WTC11 (cell line): ENCODE measurements at regions not wholly inside any gene's neighbourhood (a gene's known extent, or its start where the extent isn't known, plus 50 kb on each side); places are given as distances from the start of the nearest gene placed in this dataset.

Source experiments
- SP1 ChIP-seq: sonication (generic); formaldehyde crosslinking; conservative IDR thresholded peaks from 2 replicates; pipeline ENCODE4 v1.8.1; 2022; ENCODE audit warnings: missing genetic modification reagents
- ZNF317 ChIP-seq: sonication (generic); formaldehyde crosslinking; IDR thresholded peaks from 2 replicates; pipeline ENCODE4 v1.8.1; 2023; ENCODE audit warnings: low read depth, mild to moderate bottlenecking, moderate library complexity, missing genetic modification reagents, borderline replicate concordance

DNA sequence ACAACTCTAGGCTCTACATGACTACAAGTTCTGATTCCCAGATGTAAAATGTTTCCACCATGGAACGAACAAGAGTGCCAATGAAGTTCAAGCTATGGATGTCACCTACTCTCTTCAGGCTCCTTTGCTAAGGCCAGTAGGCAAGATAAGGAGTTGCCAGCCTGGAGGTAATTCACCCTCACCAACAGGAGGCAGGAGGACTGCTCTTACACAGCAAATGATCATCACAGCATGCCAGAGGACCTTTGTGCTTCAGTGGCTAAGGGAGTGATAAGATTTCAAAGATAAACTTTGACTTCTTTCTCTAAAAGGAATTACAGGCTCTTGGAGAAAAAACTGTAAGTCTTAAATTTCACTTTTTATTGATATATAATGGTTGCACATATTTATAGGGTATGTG, 54.1 kb upstream of the SLC36A4 start:
- no peak for TF ChIP-seq ZNF317 (CRISPR knock-in tag)
- TF ChIP-seq SP1, result no peak
